Activated T-cell treated with anti-CD3 and anti-CD28 coated beads, Interleukin-2, amount 50 U/mL, for 48 hours (primary cell): ENCODE measurements at regions not wholly inside any gene's neighbourhood (a gene's known extent, or its start where the extent isn't known, plus 50 kb on each side); places are given as distances from the start of the nearest gene placed in this dataset.

Source experiments
- DNase-seq, 2 experiments: peaks; one replicate each; pipeline ENCODE4 v3.0.0-alpha.2; 2020

DNA sequence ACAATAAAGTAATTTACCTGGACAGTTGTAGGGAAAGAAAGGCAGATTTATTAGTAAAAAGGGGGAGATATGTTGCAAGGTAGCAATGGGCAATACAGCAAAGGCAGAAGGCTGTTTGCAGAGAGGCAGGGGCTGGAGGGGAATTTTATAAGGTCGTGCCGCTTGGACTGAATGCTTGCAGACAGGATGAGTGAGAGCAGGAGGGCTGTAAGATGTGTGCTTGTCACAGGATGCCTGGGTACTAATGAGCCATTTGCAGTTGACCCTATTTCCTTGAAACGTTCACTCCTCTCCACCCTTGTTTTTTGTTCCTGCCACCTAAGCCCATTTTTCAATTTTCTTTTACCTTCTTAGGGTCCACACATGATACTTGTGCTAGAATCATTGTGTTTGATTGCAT is 214.7 kb downstream of the TRAM1L1 start:
- DNase-seq, result no peak

GRCh38 chr4:116866106-116866505 is 219.3 kb downstream of the TRAM1L1 start:
- no peak for DNase-seq

GRCh38 chr4:116862592-116862991 is 222.8 kb downstream of the TRAM1L1 start:
- no peak for DNase-seq

DNA sequence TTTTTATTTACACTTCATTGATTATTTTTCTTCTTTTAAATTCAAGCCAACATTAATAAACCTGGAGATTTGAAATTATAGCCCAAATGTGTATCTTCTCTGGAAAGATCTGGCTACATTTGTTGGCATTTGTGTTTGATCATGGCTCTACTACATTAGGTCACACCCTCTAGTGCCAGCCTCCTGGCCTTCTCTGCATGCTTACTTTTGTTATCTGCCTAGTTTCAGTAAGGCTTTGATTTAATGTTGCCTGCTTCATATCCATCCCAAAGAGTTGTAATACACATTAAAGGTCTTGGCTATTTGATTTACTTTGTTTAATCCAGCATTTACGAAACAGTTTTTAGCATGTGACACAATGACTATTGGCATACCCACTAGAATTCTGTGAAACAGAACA is 224.5 kb downstream of the TRAM1L1 start:
- no peak for DNase-seq

- no peak for DNase-seq
These were observed 235.8 kb downstream of the TRAM1L1 start for GRCh38 chr4:116849620-116850019.

DNA sequence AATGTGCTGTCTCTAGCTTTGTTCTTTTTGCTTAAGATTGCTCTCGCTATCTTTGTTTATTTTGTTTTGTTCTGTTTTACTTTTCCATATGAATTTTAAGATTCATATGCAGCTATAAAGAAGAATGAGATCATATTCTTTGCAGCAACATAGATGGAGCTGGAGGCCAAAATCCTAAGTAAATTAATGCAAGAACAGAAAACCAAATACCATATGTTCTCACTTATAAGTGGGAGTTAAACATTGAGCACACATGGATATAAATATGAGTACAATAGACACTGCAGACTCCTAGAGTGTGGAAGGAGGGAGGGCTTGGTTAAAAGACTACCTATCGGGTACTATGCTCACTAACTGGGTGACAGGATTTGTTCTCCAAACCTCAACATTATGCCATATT is 237.8 kb downstream of the TRAM1L1 start:
- no peak for DNase-seq

- no peak for DNase-seq
These were observed 245.6 kb downstream of the TRAM1L1 start for GRCh38 chr4:116839826-116840225.

DNA sequence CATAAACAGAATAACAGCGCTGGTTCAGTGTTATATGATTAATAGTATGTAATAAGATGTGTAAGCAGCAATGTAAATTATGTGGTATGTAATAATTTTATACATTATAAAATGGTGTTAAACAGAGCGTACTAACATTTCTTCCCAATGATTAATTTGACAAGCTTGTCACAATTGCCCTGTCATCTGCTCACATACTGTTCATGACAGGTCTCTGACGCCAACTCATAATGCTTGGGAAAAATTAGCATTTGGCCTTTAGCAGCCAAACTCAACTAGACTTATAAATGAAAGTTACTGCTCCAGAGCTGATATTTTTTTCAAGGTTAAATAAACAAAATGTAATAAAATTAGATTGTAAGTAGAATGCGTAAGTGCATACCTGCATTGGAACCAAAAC is 246.8 kb downstream of the TRAM1L1 start:
- DNase-seq, result no peak

DNA sequence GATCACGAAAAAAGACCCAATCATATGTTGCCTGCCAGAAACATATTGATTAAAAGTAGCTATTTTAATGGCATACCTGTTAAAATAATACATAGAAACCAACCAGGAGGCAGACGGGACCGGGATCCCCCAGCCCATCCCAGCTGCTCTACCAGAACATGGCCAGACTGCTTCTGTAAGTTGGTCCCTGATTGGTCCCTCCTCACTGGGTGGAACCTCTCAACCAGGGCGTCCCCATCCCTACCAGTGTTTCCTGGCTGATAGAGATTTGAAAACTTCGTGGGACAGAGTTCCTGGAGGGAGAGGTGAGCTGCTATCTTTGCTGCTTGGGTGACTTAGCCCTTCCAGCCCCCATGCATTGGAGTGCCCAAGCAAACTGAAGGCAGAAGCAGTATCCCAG is 256.2 kb downstream of the TRAM1L1 start:
- DNase-seq, result no peak

- no peak for DNase-seq
These were observed 261.2 kb downstream of the TRAM1L1 start for GRCh38 chr4:116824172-116824571.

DNA sequence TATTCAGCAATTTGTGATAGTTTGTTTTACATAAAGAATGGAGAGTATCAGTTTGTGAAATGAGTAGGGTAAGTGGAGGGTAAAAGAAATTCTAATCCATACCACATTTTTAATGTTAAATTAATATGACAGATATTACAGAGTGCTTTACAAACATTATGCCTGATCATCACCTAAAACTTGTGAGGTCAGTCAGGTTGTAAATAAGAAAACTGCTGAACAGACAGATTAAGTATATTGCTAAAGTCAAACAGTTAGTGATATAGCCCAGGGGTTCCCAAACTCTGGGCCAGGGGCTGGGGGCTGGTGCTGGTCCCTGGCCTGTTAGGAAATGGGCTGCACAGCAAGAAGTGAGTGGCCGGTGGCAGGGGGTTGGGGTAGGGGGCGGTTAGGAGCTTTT is 273.6 kb downstream of the TRAM1L1 start:
- DNase-seq, result no peak

GRCh38 chr4:116796022-116796421 is 289.4 kb downstream of the TRAM1L1 start:
- DNase-seq, result no peak

DNA sequence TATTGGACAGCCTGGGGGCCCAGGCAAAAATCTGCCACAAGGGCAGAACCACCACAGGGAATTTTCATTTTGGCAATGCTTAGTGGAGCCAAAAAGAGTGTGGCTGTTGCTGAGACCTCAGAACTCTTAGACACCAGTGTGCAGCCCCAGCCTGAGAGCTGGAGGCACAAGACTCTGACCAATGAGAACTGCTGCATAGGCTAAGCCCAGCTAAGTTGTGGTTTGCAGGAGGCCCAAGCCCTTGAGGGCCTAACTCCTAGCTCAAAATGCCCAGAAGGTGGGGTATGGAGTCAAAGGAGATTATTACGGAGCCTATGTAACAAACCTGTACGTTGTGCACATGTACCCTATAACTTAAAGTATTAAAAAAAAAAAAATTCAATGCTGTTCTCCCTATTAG is 296.7 kb downstream of the TRAM1L1 start:
- no peak for DNase-seq

DNA sequence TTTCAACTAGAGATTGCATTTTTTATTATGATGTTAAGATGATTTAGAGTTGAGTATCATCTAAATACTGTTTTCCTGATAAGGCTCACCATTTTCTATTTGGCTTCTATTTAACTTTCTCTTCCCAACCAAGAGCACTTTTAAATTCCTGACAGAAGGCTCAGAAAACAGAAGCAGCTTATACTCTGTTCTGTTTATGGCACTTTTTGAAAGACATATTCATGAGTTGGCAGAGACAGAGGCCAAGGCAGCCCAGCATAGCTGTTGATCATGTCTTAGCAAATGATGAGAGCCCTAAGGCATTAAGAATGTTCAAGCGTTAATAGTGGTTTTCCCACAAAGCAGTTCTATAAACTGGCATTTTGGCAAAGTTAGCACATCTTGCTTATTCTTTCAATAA is 330.3 kb downstream of the TRAM1L1 start:
- DNase-seq, result no peak

- DNase-seq, result no peak
These were observed 333.3 kb downstream of the TRAM1L1 start for GRCh38 chr4:116752027-116752426.

GRCh38 chr4:116736756-116737155 is 348.6 kb downstream of the TRAM1L1 start:
- no peak for DNase-seq

- no peak for DNase-seq
These were observed 351.2 kb downstream of the TRAM1L1 start for GRCh38 chr4:116734178-116734577.

DNA sequence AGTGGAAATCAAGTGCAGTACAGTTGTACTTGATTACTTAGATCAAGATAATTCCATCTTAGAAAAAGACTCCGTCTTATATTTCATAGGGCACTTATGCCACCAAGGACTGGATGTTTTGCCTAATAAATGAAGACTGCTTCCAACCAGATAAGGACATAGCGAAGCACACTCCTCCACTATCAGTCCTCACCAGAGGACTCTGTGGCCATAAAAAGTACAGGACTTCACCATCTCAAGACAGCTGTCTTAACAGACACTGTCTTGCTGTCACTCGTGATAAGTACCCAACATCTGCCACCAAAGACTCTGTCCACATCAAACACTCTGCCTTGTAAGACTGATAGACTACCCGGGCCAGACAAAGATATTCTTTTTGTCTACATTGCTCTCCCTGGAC is 352.0 kb downstream of the TRAM1L1 start:
- no peak for DNase-seq

DNA sequence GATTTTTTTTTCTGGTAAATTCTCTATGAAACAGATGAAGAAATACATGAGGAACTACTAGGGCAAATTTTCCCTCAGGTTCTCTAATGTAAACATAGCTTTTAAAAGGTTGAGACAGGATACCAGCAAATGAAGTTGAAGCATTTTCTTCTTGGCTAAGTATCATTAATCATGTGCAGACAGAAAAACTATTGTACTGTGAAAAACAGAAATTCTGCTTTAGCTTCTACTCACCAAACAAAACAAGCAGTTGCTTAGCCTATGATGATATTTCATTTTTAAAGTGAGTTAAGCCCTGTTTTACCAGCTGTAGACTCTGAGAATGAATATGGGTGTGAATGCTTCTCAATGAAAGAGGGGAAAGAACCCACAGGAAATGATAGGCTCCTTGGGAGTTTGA is 358.9 kb downstream of the TRAM1L1 start:
- no peak for DNase-seq

- DNase-seq, result no peak
These were observed 361.1 kb downstream of the TRAM1L1 start for GRCh38 chr4:116724249-116724648.

DNA sequence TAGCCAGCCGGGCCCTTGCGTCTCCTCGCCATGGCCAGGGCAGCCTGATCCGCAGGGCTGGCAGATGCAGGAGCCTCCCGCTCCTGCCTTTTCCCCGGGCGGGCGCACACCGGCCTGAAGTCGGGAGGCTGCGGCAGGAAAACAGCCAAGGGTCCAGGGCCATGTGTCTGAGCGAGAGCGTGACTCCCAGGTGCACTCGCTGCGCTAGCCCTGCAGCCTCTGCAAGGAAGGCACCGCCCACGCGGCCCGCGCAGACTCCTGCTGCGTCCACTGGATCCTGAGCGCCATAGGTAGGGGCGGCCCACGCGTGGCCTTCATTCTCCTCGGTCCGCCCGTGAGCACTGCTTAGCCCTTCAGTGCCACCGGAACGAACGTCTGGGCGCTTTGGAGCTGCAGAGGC is 379.9 kb downstream of the TRAM1L1 start:
- DNase-seq, result no peak

DNA sequence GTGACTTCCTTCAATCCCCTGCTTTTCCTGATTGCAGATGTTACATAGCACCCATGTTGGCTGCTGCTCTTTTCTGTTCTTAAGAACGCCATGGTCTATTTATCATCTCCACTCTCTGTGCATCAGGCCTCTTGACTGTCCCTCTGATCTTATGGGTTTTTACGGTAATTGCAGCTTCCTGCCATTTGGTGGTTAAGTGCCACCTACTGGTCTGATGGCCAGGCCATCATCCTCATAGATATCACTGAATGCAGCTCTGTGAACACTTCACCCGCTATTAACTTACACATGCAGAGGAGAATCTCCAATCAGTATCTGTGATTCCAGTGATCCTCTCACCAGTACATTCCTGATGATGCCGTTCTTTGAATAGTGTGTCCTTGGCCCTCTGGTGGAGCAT is 382.4 kb downstream of the TRAM1L1 start:
- no peak for DNase-seq

GRCh38 chr4:116688536-116688935 is 396.8 kb downstream of the TRAM1L1 start:
- no peak for DNase-seq

DNA sequence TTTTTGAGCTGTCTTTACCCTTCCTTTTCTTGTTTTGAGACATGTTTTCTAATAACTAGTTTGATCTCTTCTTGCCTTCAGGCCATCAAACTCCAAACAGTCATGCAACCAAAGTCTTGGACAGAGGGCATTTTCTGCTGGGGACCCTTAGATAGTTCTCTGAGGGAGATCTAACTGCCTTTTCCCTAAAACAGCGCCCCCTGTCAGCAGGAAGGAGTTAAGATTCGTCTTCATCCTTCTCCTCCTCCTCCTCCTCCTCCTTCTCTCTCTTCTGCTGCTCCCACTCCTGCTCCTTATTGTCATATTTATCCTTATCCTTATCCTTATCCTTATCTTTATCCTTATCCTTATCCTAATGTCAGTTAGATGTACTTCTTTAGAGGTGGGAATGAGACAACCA is 417.2 kb downstream of the TRAM1L1 start:
- DNase-seq, result no peak

- no peak for DNase-seq
These were observed 419.7 kb downstream of the TRAM1L1 start for GRCh38 chr4:116665716-116666115.

GRCh38 chr4:116664198-116664597 is 421.2 kb downstream of the TRAM1L1 start:
- no peak for DNase-seq
